Kidney tubule cell (primary cell): ENCODE measurements at regions not wholly inside any gene's neighbourhood (a gene's known extent, or its start where the extent isn't known, plus 50 kb on each side); places are given as distances from the start of the nearest gene placed in this dataset.
"Not testable (repeated sequence)": the region's sequence is repeated elsewhere in the genome, so short reads cannot be mapped to it uniquely, and the experiment has no call there.

Experiments
- DNase-seq: peaks from one replicate; pipeline ENCODE4 v3.0.0-alpha.2; 2018; ENCODE audit warnings: low spot score

DNA sequence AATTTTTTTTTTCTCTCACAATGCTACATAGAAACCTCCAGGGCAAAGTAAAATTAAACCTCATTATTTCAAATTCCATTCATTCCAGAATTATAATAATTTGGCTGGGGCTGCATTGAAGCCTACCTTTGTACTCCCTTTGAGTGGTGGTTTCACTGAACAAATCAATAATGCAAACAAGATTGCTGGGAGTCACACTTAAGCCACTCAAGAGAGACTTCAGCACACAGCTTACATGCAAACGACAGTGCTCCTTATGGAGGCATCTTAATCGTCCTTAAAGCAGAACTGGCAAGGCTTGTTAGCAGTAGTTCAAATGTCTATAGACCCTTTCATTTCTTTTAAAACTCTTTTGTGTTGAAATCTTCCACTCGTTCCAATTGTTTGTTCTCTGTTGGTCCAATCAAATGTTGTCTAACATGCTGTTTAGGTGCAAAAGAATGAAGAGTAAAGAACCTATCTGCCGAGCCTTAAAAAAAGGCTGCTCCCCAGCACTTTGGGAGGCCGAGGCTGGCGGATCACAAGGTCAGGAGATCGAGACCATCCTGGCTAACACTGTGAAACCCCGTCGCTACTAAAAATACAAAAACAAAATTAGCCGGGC lies 294.9 kb downstream of the FGFR2 start:
- DNase-seq = no peak

- DNase-seq = no peak
Observed at GRCh38 chr10:121305066-121305465, 293.2 kb downstream of the FGFR2 start.

DNA sequence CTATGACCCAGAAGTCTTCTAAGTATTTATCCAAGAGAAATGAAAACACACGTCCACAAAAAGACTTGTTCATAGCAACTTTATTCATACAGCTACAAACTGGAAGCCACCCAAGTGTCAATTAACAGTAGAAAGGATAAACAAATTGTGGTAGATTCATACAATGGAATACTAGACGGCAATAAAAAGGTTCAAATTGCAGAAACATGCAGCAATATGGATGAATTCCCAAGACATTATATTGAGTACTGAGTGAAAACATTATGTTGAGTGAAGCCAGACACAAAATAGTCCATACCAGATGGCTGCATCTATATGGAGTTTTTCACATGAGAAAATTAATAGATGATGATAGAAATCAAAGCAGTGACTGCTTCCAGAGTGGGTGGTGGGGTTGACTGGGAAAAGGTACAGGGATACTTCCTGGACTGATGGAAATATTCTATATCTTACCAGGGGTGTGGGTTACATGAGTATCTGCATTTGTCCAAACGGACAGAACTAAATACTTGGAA lies 292.0 kb downstream of the FGFR2 start:
- no peak for DNase-seq

DNA sequence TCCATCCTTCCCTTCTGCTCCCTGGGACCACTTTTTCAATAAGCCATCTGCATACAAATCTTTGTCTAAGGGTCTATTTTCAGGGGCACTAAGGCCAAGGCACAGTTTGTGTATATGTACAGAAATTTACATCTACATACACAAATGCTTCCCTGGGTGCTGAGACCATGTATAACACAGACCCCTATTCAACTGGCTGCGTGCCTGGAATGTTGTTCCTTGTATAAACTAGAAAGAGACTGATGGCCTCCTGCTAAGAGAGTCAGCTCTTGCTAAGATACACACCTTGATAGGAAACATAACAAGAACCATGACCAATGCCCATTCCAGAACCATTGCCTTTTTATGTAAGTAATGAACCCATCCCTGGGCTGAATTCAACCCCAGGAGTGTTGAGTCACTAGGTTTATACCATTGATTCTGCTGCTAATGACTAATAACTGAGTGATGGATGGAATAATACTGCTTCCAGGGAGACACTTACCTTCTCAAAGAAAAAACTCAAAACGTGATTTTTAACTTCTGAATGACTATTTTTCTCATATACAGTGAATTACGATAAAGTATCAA lies 290.7 kb downstream of the FGFR2 start:
- peak; percentile 83 for DNase-seq

- peak; percentile 11 for DNase-seq
Observed at GRCh38 chr10:121308020-121308419, 290.2 kb downstream of the FGFR2 start.

- peak; percentile 66 for DNase-seq
Observed at GRCh38 chr10:121309164-121309563, 289.1 kb downstream of the FGFR2 start.

DNA sequence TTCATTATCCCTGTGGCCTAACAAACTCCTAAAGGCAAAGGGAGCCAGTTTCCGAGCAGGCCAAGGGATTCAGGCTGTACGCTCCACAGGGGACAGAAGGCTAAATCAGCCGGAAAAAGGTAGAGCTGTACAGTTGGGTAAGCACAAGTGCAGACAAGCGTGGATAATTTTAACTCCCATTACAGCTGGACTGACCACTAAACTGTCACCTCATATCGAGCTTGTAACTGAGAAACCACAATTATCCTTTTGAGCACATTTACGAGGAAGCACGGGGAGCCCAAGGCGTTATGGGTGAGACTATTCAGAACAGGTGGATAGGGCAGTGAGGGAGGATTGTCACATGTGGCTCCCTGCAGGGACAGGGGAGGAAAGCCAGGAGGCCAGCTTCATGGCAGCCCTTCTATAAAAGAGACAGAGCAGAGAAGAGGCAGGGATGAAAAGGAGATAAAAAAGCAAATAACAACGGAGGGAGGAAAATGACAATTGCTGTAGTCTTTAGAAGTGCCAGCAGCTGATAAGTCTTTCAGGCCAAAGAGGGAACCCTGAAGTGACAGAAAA lies 288.0 kb downstream of the FGFR2 start:
- DNase-seq = peak; percentile 92

DNA sequence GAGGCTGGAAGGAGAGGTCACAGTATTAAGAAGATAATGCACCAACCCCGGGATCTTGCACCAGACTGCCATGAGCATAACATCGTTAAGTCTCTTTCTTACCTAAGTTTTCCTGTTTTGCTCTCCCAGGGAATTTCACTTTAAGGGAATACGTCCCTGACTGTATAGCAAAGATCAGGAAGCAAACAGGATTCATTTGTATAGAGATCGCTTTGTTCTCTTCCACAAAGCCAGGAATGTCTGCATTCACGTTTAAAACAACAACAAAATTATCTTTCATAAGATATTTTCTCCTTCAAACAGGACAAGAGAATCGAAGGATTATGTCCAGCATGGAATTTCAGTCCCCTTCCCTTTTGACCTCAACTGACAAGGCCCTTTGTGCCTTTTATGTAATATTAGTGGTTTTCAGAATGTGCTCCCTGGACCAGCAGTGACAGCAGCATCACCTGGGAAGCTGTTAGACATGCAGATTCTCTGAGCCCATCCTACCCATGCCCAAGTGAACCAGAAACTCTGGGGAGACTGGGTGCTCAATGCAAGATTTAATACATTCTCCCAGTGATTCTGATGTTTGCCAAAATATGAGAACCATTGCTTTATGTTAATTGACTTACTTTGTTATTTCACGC lies 286.3 kb downstream of the FGFR2 start:
- DNase-seq = no peak

DNA sequence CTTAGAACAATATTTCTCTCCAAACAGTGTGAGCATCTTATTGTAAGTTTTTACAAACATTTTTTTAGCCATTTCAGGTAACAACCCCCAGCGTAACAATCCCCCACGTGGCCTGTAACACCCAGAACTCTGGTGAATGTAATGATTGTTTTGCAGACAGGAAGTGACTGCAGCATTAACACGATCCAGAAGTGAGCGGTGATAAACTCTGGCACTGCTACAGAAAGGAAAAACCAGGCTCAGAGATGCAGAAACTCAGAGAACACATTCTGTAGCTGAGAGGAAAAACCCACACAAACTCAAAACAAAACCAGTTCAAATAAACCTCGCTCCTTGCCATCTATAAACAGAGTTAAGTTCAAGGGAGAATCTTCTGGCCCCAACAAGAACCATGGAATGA lies 285.7 kb downstream of the FGFR2 start:
- DNase-seq = no peak

GRCh38 chr10:121313119-121313875 lies 284.9 kb downstream of the FGFR2 start:
- DNase-seq = no peak

DNA sequence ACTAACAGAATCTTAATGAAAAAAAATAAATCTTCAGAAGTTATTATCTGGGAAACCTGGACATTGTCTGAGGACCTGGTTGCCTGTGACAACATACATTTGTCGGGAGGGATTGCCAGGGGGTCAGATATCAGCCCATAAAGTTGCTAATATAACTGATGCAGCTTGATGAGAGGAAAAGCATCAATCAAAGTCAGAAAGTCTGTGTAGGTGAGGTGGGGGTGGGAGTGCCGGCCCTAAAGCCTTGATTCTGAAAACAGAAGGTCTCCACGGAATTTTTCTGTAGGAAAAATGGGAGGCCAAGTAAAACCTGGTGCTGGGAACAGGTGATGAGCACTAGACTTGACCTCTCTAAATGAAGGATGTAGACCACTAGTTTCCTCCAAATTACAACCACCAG lies 281.8 kb downstream of the FGFR2 start:
- no peak for DNase-seq

DNA sequence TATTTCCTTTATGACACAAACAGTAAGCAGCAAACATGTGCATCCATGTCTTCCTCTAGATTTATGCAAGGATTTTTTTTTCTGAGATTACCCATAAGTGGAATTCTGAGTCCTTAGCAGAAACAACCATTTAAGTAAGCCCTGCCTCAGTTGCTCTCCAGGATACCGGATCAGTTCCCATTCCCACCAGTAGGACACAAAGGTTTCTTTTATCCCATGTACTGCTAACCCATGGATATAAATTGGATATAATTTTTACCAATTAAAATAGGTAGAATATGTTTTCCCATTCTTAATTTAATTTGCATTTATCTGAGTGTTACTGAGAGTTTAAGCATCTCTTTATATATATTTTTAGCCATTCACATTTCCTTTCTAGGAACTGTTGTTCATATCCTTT lies 280.9 kb downstream of the FGFR2 start:
- DNase-seq = no peak

DNA sequence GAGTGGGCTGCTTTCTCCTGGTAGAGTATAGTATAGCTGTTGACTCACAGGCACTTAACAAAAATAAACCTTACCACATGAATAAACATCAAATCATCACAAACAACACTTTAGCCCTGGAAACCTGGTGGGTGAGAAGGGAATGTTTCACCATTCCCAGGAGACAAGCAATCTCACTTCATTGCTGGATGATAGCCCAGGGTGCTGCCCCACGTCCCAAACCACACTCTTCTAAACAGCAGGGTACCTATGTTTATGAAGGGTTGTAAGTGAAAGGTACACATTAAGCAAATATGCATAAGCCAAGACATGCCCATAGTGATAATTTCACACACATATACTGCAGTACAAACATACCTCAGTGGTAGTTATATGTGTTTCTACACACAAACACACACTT lies 276.2 kb downstream of the FGFR2 start:
- no peak for DNase-seq

DNA sequence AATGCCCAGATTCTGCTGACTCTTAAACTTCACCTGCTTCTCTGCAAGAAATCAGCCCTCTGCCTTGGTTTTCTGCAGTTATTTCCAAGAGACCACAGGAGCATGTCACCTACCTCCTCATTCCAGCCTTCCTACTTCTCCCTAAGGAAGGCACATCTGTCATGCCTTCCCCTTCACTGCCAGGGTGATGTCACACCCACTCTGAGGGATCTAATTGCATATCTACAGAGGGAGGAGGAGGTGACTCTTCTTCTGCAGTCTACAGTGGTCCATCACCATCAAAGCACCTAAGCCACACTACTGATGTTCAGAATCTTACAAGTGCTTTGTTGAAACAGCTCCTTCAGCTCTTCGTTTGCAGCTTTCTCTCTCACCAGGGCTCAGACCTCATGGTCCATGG lies 275.5 kb downstream of the FGFR2 start:
- DNase-seq = peak; percentile 32

DNA sequence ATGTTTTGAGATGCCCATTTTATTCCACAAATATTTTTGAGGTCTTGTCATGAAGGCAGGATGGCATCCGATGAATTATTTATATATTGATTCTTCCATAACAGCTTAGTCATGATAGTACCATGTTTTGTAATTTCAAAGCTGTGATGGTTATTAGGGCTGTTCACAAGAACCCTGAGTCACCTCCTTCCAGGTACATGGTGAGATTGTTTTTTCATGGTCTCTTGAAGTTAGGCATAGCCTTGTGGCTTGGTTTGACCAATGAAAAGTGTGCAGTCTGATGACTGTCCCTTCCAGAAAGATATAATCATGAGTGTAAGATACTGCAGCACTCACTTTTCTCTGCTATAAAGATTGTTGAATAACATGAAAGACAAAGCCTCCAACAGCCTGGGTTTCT lies 274.8 kb downstream of the FGFR2 start:
- DNase-seq = peak; percentile 82

DNA sequence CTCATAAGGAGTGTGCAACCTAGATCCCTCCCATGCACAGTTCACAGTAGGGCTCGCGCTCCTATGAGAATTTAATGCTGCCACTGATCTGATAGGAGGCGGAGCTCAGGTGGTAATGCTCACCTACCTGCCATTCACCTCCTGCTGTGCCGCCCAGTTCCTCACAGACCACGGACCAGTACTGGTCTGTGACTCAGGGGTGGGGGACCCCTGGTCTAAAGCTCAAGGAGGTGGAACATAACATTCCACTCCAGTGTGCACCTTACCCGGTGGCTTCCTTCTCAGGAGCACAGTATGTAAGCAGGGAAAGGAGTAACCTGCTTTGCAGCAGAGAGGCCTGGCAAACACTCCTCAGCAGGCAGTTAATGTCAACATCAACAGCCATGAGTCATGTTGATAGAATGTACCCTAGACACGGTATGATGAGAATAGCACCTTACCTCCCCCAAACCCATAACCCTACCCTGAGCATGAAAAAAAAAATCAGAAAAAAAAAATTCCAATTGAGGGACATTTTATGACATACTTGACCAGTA lies 273.5 kb downstream of the FGFR2 start:
- DNase-seq = peak; percentile 92

DNA sequence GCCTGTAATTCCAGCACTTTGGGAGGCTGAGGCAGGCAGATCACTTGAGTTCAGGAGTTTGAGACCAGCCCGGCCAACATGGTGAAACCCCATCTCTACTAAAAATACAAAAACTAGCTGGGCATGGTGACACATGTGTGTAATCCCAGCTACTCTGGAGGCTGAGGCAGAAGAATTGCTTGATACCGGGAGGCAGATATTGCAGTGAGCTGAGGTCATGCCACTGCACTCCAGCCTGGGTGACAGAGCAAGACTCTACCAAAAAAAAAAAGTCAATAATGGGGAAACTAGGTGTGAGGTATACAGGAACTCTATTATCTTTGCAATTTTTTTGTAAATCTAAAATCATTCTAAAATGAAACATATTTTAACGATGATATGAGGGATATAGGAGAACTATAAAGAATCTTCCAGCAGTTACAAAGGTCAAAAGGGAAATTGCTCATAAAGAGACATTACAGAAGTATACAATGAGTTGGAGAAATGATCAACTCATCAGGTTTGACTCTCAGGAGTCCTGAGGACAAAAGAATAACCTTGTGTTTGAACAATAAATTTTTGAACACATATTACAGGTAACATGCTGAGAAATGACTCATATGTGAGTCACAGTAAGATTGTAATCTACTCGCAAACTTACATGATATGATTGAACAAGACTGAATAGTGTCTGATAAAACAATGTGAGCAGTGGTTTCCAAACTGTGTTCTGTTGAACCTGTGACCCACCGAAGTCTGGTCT lies 272.6 kb downstream of the FGFR2 start:
- DNase-seq = peak; percentile 60

DNA sequence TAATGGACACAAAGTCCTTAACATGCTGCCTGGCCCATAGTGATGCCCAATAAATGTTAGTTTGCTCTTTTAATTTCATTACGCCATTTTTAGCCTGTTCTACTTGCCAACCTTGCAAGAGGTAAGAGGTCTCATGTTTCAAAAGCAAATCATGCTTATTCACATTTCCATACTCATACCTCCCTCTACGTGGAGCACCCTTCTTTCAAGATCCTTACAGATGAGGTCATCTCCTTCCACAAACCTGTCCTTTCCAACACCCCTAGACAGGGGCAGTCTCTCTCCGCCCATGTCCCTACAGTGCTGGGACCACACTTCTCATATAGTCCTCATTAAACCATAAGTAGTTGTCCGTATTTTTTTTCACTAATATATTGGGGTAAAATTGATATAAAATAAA lies 271.3 kb downstream of the FGFR2 start:
- no peak for DNase-seq

DNA sequence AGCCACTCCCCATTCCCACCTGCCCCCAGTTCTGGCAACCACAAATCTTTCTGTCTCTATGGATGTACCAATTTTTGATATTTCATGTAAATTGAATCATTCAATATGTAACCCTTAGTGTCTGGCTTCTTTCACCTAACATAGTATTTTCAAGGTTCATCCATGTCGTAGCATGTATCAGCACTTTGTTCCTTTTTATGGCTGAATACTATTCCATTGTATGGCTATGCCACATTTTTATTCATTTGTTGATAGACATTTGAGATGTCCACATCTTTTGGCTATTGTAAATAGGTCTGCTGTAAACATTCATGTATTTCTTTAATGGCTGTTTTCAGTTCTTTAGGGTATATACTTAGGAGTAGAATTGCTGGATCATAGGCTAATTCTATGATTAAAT lies 270.5 kb downstream of the FGFR2 start:
- DNase-seq = no peak

GRCh38 chr10:121329631-121330030 lies 268.6 kb downstream of the FGFR2 start:
- not testable (repeated sequence) for DNase-seq

DNA sequence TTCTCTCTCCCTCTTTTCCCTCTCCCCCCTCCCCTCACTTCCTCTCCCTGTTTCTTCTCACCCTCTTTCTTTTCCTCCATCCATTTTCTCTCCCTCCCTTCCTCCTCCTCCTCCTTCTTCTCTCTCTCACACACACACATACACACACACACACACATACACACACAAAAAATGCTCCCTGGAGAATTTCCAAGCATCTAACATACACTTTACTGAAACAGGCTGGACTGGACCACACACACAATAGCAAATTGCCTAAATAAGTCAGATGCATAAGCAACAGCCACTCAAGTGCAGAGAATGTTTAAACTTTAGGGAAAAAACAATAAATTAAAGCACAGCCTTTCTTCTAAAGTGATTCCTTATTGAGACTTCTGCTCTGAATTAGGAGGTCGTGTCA lies 267.7 kb downstream of the FGFR2 start:
- DNase-seq = no peak

GRCh38 chr10:121332353-121332752 lies 265.9 kb downstream of the FGFR2 start:
- DNase-seq = no peak
